Uterus (tissue), 3 donors: ENCODE measurements at regions not wholly inside any gene's neighbourhood (a gene's known extent, or its start where the extent isn't known, plus 50 kb on each side); places are given as distances from the start of the nearest gene placed in this dataset.

Experiments used
- DNase-seq, 2 donors: peaks; one replicate each; pipeline ENCODE4 v3.0.0-alpha.2; 2019 to 2020
- H3K27ac ChIP-seq, 2 donors: fragments of 200-600 bp; sonication (generic); 1 replicate in 1 of 2; 2 replicates in 1 of 2; pipeline ENCODE4 v1.5.1; 2016 to 2018
- H3K27me3 ChIP-seq, 2 donors: fragments of 200-600 bp; sonication (generic); one replicate each; pipeline ENCODE4 v1.5.1; 2018 to 2019; ENCODE audit warnings: control low read depth in 1 of 2
- H3K36me3 ChIP-seq, 2 donors: fragments of 200-600 bp; sonication (generic); one replicate each; pipeline ENCODE4 v1.5.1; 2019; ENCODE audit warnings: control low read depth in 1 of 2
- H3K4me1 ChIP-seq, 2 donors: fragments of 200-600 bp; sonication (generic); one replicate each; pipeline ENCODE4 v1.5.1; 2018 to 2019; ENCODE audit warnings: control low read depth in 1 of 2
- H3K4me3 ChIP-seq, 2 donors: fragments of 200-600 bp; sonication (generic); 1 replicate in 1 of 2; 2 replicates in 1 of 2; pipeline ENCODE4 v1.5.1; 2018 to 2019; ENCODE audit warnings: mild to moderate bottlenecking in 1 of 2
- H3K9me3 ChIP-seq, 2 donors: fragments of 200-600 bp; sonication (generic); one replicate each; pipeline ENCODE4 v1.5.1; 2019; ENCODE audit warnings: control low read depth in 1 of 2
- CTCF ChIP-seq, 4 experiments: fragments of 200-600 bp in 2 of 4; fragments of 450-650 bp in 2 of 4; sonication (generic) in 2 of 4; IDR thresholded peaks; one replicate each; pipeline ENCODE4 v1.5.1; 2016 to 2019; ENCODE audit warnings: antibody characterized with exemption in 4 of 4, mild to moderate bottlenecking in 2 of 4, moderate library complexity in 1 of 4
- POLR2A ChIP-seq, 2 donors: fragments of 450-650 bp; IDR thresholded peaks; one replicate each; pipeline ENCODE4 v1.6.1; 2016; ENCODE audit warnings: antibody characterized with exemption in 2 of 2, mild to moderate bottlenecking in 1 of 2, moderate library complexity in 1 of 2
- intact Hi-C: fragments of 100-400 bp; cut with DNase I; formaldehyde crosslinking; loops from one replicate; pipeline ENCODE4 v1.15.1; 2023; ENCODE audit warnings: low total_unique reads
- donor health status: DM: yes; HTN: yes; CAD: no.

- Histone ChIP-seq H3K27ac (no peak overlapping the region), H3K9me3 (no peaks in the 10 kb centered on the region), H3K4me3 (no peak overlapping the region), H3K27me3 (no peaks in the 10 kb centered on the region), H3K36me3 (no peaks in the 10 kb centered on the region), H3K4me1 (no peaks in the 10 kb centered on the region)
- DNase-seq: no peak
- no peak for TF ChIP-seq CTCF (IDR thresholded peaks at IDR 0.05)
- no peak for TF ChIP-seq POLR2A (IDR thresholded peaks at IDR 0.05)
- intact Hi-C loops: no loop called here
Observed at GRCh38 chr1:80274256-80274655, 1267.7 kb upstream of the ADGRL4 start.

GRCh38 chr1:80272495-80272894, 1266.0 kb upstream of the ADGRL4 start:
- H3K27ac ChIP-seq: no peak overlapping the region
- intact Hi-C loops: no loop called here
- H3K4me1 ChIP-seq: no peaks in the 10 kb centered on the region
- TF ChIP-seq POLR2A (IDR thresholded peaks at IDR 0.05) (no peak), CTCF (IDR thresholded peaks at IDR 0.05) (no peak)
- no peak for DNase-seq
- H3K9me3 ChIP-seq: no peaks in the 10 kb centered on the region
- H3K36me3 ChIP-seq: no peaks in the 10 kb centered on the region
- no peak overlapping the region for H3K4me3 ChIP-seq
- no peaks in the 10 kb centered on the region for H3K27me3 ChIP-seq

GRCh38 chr1:80258659-80259058, 1252.1 kb upstream of the ADGRL4 start:
- TF ChIP-seq CTCF (IDR thresholded peaks at IDR 0.05) (no peak), POLR2A (IDR thresholded peaks at IDR 0.05) (no peak)

GRCh38 chr1:80251591-80251990, 1245.1 kb upstream of the ADGRL4 start:
- Histone ChIP-seq H3K9me3 (no peaks in the 10 kb centered on the region), H3K4me1 (no peaks in the 10 kb centered on the region), H3K27ac (no peak overlapping the region), H3K4me3 (no peak overlapping the region), H3K27me3 (no peaks in the 10 kb centered on the region), H3K36me3 (no peaks in the 10 kb centered on the region)
- TF ChIP-seq POLR2A (IDR thresholded peaks at IDR 0.05) (no peak), CTCF (IDR thresholded peaks at IDR 0.05) (no peak)
- intact Hi-C loops: no loop called here
- DNase-seq: no peak

More at GRCh38 chr1:80258659-80259058, 1252.1 kb upstream of the ADGRL4 start:
- intact Hi-C loops: no loop called here
- no peak for DNase-seq
- Histone ChIP-seq H3K27me3 (no peaks in the 10 kb centered on the region), H3K4me3 (no peak overlapping the region), H3K9me3 (no peaks in the 10 kb centered on the region), H3K36me3 (no peaks in the 10 kb centered on the region), H3K4me1 (no peaks in the 10 kb centered on the region), H3K27ac (no peak overlapping the region)

GRCh38 chr1:80251171-80251570, 1244.6 kb upstream of the ADGRL4 start:
- Histone ChIP-seq H3K36me3 (no peaks in the 10 kb centered on the region), H3K4me3 (no peak overlapping the region), H3K4me1 (no peaks in the 10 kb centered on the region), H3K27ac (no peak overlapping the region), H3K27me3 (no peaks in the 10 kb centered on the region), H3K9me3 (no peaks in the 10 kb centered on the region)
- no peak for DNase-seq
- intact Hi-C loops: no loop called here
- no peak for TF ChIP-seq POLR2A (IDR thresholded peaks at IDR 0.05)
- no peak for TF ChIP-seq CTCF (IDR thresholded peaks at IDR 0.05)
